ENCODE measurements at regions not wholly inside any gene's neighbourhood (a gene's known extent, or its start where the extent isn't known, plus 50 kb on each side); places are given as distances from the start of the nearest gene placed in this dataset.

DNA sequence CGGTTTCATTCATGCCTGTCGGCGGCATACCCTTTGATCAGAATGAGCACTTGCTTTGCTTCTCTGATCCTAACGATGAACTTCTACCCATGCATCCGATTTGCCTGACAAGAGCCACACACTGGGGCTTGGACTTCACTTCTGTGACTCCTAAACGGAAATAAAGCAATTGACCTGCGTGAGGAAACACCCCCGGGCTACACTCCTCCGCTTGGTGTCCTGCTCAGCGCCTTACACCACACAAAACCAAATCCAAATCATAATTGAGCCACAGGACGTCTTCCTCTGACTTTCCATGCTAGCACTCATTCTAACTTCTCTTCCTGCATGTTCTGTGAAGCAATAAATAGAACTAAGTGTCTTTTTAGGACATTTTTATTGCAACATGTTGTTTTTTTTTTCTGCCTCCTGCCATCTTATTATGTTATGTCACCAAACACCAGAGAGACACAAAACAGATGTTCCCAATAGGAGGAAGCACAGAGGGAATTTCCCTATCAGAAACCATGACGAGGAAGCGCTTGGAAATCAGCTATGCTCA lies 110.8 kb upstream of the FAM9B start (continued):
- TF ChIP-seq NRF1 (conservative IDR thresholded peaks at IDR 0.05; ENCODE audit: low read depth, low read length): no peak
- TF ChIP-seq IKZF2 (IDR thresholded peaks at IDR 0.05): no peak
- no peak for TF ChIP-seq RELA (IDR thresholded peaks at IDR 0.05; ENCODE audit: borderline replicate concordance, partially characterized antibody)

DNA sequence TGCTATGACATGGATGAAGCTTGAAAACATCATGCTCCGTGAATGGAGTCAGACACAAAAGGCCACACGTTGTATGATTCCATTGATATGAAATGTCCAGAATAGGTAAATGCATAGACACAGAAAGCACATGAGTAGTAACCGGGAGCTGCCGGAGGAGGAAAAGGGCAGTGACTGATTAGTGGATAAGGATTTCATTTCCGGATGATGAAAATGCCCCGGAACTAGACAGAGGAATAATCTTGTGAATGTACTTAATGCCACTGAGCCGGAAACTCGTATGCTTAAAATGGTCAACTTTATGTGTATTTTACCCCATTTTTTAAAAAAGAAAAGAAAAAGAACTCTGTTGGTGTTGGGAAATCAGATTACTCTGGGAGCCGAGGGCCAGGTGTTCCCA lies 112.7 kb upstream of the FAM9B start:
- Histone ChIP-seq H3K9me3 (replicated peaks; ENCODE audit: control insufficient read depth, insufficient read depth, low read length) (no peaks in the 10 kb centered on the region), H3K27me3 (replicated peaks in 1 of 2; ENCODE audit: control insufficient read depth in 2 of 2, insufficient read depth in 2 of 2, low read length in 1 of 2) (no peaks in the 10 kb centered on the region), H3K4me3 (no peak overlapping the region), H3K9ac (ENCODE audit: control insufficient read depth, insufficient read depth, low read length) (no peak overlapping the region), H3K36me3 (ENCODE audit: control insufficient read depth in 2 of 2, insufficient read depth in 2 of 2, low read length in 1 of 2) (no peaks in the 10 kb centered on the region), H3K4me2 (ENCODE audit: control insufficient read depth, insufficient read depth) (no peak overlapping the region), H2AFZ (ENCODE audit: control insufficient read depth, low read depth, low read length) (no peak overlapping the region), H4K20me1 (ENCODE audit: control insufficient read depth, insufficient read depth) (no peaks in the 10 kb centered on the region), H3K27ac (ENCODE audit: control insufficient read depth, insufficient read depth) (no peak overlapping the region), H3K4me1 (ENCODE audit: control insufficient read depth, insufficient read depth, low read length) (no peaks in the 10 kb centered on the region), H3K79me2 (ENCODE audit: control insufficient read depth, insufficient read depth, low read length) (no peaks in the 10 kb centered on the region)
- ATAC-seq: no peak
- RAD21 ChIA-PET (ENCODE audit: unreplicated experiment): no interaction called here
- intact Hi-C loops (cut with micrococcal nuclease; ENCODE audit: unreplicated experiment): no loop called here
- FAIRE-seq: no peak
- no peak for DNase-seq (ENCODE audit: low read depth, low spot score)
- CTCF ChIA-PET: interaction anchor here (1.1 kb wide), 1 partner anchor 14 kb away, joined by 3 read pairs; no protein-coding TSS in a partner anchor
- POLR2A ChIA-PET: no interaction called here
- no TSS peak for BruUV-seq (replicated peaks)
- in situ Hi-C loops (cut with MboI): no loop called here
- SMC1A ChIA-PET (ENCODE audit: uncharacterized antibody, unreplicated experiment): no interaction called here
- 42% methylated on average over 9 of the region's 9 CpGs for WGBS (ENCODE audit: insufficient coverage, insufficient replicate concordance, low lambda C conversion rate, missing lambda C conversion rate)
- no peak for TF ChIP-seq ZNF687 (IDR thresholded peaks at IDR 0.05)
- TF ChIP-seq, protein P1, sequence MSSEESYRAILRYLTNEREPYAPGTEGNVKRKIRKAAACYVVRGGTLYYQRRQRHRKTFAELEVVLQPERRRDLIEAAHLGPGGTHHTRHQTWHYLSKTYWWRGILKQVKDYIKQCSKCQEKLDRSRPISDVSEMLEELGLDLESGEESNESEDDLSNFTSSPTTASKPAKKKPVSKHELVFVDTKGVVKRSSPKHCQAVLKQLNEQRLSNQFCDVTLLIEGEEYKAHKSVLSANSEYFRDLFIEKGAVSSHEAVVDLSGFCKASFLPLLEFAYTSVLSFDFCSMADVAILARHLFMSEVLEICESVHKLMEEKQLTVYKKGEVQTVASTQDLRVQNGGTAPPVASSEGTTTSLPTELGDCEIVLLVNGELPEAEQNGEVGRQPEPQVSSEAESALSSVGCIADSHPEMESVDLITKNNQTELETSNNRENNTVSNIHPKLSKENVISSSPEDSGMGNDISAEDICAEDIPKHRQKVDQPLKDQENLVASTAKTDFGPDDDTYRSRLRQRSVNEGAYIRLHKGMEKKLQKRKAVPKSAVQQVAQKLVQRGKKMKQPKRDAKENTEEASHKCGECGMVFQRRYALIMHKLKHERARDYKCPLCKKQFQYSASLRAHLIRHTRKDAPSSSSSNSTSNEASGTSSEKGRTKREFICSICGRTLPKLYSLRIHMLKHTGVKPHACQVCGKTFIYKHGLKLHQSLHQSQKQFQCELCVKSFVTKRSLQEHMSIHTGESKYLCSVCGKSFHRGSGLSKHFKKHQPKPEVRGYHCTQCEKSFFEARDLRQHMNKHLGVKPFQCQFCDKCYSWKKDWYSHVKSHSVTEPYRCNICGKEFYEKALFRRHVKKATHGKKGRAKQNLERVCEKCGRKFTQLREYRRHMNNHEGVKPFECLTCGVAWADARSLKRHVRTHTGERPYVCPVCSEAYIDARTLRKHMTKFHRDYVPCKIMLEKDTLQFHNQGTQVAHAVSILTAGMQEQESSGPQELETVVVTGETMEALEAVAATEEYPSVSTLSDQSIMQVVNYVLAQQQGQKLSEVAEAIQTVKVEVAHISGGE (CRISPR knock-in tag; IDR thresholded peaks at IDR 0.05): no peak
- TF ChIP-seq CBX5 (IDR thresholded peaks at IDR 0.05; ENCODE audit: low read depth): no peak
- TF ChIP-seq, protein P2, sequence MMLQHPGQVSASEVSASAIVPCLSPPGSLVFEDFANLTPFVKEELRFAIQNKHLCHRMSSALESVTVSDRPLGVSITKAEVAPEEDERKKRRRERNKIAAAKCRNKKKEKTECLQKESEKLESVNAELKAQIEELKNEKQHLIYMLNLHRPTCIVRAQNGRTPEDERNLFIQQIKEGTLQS (IDR thresholded peaks at IDR 0.05; ENCODE audit: borderline replicate concordance, extremely low read depth, low read depth, low read length): no peak
- TF ChIP-seq, protein P3, sequence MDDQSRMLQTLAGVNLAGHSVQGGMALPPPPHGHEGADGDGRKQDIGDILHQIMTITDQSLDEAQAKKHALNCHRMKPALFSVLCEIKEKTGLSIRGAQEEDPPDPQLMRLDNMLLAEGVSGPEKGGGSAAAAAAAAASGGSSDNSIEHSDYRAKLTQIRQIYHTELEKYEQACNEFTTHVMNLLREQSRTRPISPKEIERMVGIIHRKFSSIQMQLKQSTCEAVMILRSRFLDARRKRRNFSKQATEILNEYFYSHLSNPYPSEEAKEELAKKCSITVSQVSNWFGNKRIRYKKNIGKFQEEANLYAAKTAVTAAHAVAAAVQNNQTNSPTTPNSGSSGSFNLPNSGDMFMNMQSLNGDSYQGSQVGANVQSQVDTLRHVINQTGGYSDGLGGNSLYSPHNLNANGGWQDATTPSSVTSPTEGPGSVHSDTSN (IDR thresholded peaks at IDR 0.05; ENCODE audit: insufficient replicate concordance, low read depth, low read length): no peak
- TF ChIP-seq BCL3 (IDR thresholded peaks at IDR 0.05; ENCODE audit: borderline replicate concordance, insufficient read depth, low read depth, low read length, poor library complexity, severe bottlenecking): no peak
- no peak for TF ChIP-seq HDAC2 (IDR thresholded peaks at IDR 0.05)
- TF ChIP-seq SREBF2 (IDR thresholded peaks at IDR 0.05; ENCODE audit: low read length): no peak
- no peak for TF ChIP-seq RAD51 (IDR thresholded peaks at IDR 0.05)

Measured in GM12878 (cell line).